CD4-positive, alpha-beta T cell treated with Interleukin-4 for 1 hour (primary cell): ENCODE measurements at regions not wholly inside any gene's neighbourhood (a gene's known extent, or its start where the extent isn't known, plus 50 kb on each side); places are given as distances from the start of the nearest gene placed in this dataset.
"Not testable (repeated sequence)": the region's sequence is repeated elsewhere in the genome, so short reads cannot be mapped to it uniquely, and the experiment has no call there.

ENCODE experiments used
- DNase-seq, 2 donors: peaks; one replicate each; pipeline ENCODE4 v3.0.0-alpha.2; 2020 to 2022

DNA sequence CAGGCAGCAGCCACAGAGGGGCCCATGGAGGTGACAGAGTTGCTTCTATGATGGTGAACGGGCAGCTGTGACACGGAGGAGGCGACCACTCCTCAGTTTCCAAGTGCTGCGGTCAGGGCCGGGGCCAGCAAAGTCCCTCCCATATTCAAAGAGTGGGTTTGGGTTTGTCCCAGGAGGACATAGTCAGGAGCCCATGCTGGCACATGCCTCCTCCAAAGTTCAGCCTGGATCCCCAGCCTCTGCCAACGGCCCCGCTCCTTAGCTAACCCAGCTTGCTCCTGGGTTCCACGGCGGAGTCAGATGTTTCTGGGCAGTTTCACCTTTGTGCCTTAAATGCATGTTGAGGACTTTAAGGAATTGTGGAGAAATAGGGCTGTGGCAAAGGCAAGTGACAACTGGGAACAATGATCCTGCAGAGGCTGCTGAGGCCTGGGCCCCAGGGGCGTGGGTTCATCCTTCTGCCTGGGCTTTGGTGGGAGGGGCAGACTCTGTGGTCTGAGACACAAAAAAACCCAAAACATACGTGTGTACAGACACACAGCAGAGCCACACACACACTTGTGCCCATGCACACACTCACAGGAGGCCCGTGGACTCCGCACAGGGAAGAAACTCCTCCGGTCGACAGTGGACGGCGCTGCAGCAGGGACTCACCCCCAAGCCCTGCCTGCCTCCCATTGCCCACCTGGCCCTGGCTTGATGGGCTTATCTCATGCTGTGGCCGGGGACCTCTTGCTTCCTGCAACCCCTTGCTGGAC lies 399.4 kb downstream of the TMEM121 start:
- DNase-seq = peak in 1 of 2 donors; percentile 7

DNA sequence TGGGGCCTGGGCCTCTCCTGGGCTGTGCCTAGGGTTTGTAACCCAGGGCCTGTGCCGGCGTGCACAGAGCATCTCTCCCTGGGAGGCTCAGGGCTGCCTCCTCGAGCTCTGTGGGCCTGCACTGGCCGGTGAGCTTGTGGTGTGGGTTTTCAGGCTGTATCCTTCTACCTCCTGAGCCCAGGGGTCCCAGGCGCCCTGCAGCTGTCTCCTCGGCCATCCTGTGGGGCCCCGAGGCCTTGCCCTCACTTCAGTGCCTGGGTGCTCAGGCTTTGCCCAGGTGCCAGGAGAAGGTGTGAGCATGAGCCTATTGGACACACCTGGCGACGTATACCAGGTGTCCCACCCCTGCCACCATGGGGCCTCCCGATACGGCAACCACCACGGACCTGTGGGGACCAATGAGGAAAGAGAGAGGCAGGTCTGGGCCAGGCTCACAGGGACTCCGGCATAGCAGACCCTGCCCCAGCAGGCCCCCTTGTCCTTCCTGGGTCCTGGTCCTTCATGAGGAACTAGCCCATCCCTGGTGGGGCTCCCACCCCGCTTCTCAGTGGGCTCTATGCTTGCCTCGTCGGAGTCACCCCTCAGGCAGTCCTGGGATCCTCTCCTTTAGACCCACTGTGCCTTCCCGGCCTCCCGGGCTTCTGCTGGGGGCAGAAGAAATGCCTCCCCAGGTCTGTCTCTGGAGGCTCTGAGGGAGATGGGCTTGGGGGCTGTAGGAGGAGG lies 400.2 kb downstream of the TMEM121 start:
- peak in 1 of 2 donors; percentile 10 for DNase-seq

DNA sequence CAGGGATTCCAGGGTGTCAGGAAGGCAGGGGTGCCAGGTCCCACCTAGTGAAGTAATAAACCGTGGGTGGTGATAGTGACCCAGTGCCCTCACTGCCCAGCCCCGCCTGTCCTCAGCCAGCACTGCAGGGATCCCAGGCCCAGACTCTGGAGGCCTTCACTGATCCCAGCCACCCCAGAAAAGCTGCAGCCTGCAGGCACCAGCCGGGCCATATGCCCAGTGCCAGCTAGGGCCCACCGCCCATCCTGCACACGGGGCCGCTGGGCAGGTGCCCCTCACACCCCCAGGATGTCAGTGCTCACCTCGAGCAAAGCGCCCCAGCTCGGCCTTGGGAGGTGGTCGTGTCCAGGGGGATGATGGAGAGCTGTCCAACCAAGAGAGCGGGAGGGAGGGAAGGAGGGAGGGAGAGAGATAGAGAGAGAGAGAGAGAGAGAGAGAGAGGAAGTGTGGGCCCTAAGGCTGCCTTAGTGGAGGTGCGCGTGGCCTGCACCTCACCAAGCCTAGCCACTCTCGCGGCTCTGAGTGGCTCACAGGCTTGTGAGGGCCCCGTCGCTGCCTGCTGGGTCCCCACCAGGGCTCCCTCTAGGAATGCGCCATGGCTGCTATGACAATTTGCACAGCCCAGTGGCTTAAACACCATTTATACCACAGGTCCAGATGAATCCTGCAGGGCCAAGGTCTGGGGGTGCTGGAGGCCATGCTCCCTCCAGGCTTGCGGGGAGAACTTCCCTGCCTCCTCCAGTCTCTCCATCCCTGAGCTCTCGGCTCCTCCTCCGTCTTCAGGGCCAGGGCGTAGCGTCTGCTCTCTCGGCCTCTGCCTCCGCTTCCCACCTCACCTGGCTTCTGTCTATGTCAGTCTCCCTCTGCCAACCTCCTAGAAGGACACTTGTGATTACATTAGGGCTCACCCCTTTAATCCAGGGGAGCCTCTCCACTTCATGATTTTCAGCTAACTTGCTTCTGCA lies 401.0 kb downstream of the TMEM121 start:
- DNase-seq = no peak

DNA sequence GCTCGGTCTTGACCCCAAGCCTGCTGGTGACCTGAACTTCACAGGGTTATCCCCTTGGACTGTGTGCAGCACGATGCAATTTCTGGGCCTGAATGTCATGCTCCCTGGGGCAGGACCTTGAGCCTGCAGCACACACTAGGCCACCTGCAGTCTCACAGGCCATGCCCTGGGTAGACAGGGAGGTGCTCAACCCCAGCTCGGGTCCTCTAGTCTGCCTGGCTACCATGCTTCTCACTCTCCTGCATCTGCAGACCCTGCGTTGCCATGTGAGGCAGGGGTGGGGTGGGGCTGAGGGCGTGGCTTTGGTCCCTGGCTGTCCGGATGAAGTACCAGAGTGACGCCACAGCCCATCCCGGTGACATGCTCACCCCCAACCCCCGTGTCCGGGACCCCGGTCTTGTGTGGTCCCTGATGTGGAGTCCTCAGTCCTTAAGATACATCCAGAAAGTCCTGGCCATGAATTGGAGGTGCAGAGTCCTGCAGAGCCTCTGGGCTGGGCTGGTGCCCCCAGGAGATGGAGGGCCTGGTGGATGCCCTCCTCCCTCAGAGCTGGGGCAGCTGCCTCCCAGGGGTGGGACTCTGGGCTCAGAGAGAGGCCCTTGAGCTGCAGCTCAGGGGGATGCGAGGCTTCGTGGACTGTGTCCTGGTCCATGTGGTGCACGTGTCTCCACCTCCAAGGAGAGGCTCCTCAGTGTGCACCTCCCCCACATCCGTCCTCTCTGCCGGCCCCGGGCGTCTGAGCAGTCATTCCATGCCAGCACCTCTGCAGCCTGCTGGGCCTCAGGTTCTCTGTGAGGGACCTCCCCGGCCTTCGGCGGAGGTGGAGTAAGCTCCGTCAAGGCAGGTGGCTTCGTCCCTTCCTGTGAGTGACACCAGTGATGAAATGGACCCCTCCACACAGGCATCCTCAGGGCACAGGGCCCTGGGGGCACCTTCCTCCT lies 402.1 kb downstream of the TMEM121 start:
- not testable (repeated sequence) for DNase-seq

DNA sequence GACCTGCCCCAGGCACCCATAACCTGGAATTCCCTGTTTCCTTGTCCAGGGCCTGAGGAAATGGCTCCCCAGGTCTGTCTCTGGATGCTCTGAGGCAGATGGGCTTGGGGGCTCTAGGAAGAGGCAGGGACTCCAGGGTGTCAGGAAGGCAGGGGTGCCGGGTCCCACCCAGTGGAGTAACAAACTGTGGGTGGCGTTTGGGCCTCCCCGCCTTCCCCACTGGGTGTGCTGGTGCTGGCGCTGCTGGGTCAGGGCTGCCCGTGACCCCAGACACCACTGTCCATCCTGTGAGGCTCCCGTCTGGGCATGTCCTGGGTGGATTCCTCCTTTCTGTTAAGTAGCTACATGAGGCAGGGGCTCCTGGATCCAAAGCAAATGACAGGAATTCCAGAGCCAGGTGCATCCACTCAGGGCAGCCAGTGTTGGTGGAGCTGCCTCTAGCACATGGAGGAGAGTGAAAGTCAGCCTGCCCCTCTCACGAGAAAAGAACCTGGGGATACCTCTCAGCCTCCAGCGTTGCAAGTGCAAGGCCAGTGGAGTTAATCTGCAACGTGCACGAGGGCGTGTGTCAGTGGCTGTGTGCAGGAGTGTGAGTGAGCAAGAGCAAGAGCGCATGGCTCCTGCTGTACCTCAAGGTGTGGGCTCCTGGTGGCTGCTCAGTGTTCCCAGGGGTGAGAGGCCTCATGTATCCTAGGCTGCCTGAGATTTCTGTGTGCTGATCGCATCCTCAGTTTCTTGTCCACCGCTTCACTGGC lies 403.1 kb downstream of the TMEM121 start:
- DNase-seq = no peak

DNA sequence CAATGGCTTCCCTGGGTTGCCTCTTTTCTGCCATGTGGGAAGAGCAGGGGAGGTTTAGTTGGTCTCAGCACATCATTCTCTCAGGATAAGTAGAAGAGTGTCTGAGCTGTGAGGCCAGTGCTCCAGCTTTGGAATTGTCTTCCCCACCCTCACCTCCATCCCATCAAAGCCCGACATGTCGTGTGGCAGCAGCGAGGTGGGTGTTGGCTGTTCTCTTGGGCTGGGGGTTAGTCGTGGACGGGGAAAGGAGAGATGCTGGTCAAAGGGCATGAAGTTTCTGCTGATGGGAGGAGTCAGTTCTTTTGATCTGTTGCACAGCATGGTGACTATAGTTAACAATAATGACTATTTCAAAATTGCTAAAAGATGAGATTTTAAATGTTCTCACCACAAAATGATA lies 404.2 kb downstream of the TMEM121 start:
- DNase-seq = no peak

DNA sequence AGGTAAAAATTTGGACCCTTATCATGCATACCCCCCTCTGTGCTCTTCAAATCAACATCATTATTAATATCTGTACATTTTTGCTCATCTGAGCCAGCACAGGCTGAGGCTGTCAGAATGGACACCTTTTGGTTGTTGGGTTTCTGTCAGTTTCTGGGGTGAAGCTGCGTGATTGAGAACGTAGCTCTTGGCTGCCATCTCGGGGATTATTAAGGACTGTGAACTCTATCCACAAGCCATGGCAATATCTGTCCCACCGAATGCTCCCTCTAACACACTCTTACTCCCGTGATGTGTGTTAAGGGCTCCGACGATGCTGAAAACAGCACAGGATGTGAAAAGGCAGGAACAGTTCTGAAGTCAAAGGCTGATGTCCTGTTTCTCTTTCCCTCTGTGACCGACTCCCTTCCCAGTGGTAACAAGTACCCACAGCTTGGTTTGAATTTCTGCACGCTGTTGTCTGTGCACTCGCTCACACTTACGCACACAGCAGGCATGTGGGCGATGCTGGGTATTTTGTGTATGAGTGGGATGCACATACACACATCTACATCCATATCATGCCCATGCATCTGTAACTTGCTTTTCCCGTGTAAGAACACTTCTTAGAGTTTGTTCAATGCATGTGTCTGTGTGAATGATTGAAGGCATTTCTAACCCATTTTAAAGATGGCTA lies 405.6 kb downstream of the TMEM121 start:
- DNase-seq = peak in 1 of 2 donors; percentile 24

DNA sequence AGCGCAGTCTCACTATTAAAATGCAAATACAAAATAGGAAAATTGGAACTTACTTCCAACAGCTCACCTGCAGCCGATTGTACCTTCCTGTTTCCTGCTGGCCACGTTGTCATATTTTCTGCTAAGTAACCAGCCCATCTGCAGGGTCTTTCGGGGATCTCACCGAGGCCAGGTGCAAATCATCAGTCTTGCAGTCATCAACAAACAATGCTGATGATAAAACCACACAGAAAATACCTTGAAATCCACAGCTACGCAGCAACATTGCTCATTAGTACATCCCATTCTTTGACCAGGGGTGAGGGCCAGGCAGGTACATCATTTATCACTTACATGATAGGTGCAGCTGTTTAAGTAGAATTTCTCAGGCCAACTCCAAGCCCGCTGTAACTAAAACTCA lies 406.9 kb downstream of the TMEM121 start:
- no peak for DNase-seq

DNA sequence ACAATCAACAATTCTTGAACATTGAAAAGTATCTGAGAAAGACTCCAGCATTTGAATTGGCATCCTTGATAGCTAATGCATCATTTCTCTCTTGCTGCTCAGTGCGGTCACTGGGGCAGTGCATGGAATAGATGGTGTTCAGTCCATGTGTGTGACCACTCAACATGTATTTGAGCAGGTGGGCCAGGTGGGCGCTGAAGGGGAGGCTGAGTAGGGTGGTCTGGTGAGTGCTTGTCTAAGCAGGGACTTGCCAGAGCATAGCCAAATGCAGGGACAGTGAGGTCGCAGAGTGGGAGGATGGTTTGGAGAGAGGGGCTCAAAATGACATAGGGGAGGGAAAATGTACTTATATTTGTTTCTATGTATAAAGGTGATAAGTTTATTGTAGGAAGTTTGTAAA lies 409.0 kb downstream of the TMEM121 start:
- DNase-seq = no peak

DNA sequence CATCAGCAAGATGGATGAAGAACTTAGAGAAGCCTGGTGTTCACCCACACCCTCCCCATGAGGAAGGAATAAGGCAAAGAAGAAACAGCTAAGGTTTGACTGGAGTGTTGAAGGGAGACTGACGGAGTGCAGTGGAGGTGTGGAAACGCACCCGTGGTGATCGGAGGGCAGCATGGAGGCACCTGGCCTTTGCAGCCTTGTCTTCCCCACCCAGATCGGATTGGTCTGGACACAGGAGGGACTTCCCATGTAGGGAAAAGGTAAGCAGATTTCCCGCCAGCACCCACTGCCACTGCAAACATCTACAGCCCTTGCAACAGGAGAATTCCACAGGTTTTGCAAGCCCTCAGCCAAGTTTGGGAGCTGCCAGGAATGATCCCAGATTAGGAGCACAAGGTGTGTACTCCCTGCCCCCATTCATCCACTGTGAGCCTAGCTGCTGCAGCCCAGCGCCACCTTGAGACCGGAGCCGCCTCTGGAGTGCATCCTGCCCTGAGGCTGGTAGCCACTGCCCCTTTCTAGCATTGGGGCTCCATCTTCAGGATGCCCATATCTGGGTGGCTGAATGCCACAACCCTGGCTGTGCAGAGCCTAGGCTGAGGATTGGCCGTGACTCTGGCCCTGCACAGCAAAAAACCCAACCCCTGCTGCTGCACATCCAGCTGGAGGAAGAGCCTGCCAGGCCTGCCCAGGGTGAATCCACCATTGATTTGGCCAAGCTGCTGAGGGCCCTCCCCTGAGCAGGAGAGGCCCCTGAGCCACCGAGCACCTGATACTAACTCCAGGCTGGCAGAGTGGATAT lies 411.1 kb downstream of the TMEM121 start:
- no peak for DNase-seq

DNA sequence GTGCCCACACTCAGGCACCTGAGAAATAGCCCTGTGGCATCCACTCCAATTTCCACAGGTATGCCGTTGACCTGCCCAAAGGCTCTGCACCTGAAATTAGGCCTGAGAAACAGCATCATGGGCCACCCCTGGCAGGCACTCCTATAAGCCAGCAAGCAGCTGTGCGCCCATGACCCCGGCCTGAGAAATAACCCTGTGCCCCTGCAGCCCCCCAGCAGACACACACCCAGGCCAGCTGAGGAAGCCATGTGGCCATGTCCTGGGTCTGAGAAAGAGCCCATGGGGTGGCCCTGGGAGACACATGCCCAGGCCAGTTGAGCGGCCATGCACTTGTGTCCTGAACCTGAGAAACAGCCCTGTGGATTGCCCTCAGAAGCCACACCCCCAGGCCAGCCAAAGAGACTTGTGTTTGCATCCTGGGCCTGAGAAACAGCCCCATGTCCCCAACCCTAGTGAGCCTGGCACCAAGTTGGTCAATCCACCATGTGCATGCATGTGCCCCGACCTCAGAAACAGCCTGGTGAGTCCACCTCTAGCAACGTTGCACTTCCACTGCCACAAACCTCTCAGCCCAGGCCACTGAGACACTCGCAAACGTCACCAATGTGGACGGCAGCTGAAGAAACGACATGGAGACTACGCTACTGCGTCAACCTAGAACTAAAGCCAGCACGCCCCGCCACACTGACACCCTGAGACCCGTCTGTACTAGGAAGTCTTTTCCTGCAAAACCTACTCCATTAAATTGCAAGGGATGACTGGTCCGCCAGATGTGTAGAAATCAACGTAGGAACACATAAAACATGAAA lies 411.9 kb downstream of the TMEM121 start:
- no peak for DNase-seq

DNA sequence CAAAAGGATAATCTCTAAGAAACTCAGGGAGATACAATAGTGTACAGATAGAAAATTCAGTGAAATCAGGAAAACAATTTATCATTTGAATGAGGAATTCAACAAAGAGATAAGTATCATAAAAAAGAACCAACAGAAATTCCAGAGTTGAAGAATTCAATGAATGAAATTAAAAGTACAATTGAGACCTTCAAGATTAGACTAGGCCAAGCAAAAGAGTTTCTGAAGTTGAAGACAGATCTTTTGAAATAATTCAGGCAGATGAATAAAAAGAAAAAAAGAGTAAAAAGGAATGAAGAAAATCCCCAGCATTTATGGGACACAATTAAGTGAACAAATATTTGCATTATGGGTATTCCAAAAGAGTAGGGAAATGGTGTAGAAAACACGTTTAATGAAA lies 412.6 kb downstream of the TMEM121 start:
- no peak for DNase-seq

DNA sequence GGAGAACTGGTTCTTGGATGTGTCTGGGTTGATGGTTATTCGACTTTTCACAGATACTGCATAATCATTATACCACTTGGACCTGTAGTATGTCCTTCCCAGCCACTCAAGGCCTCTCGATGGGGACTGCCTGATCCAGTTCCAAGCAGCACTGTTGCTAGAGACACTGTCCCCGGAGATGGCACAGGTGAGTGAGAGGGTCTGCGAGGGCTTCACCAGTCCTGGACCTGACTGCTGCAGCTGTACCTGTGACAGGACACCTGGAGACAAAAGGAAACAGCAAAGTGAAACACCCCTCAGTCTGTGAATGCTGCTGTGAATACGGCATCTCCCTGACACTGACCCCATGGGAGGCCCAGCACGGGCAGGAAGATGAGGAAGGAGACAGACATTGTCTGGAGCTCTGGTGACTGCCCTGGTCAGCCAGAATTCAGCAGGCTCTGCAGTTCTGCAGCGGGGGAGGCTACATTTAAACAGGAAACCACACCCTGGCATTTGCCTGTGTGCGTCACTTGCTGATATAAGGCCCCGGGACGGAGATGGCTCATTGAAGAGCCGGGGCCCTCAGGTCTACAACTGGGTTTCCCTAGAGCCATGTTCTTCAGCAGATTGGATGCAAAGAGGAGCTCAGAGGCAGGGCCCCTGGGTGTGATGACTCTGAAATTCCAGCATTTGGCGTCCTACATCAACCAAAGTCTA lies 413.6 kb downstream of the TMEM121 start:
- peak; percentile 7 to 35 for DNase-seq

DNA sequence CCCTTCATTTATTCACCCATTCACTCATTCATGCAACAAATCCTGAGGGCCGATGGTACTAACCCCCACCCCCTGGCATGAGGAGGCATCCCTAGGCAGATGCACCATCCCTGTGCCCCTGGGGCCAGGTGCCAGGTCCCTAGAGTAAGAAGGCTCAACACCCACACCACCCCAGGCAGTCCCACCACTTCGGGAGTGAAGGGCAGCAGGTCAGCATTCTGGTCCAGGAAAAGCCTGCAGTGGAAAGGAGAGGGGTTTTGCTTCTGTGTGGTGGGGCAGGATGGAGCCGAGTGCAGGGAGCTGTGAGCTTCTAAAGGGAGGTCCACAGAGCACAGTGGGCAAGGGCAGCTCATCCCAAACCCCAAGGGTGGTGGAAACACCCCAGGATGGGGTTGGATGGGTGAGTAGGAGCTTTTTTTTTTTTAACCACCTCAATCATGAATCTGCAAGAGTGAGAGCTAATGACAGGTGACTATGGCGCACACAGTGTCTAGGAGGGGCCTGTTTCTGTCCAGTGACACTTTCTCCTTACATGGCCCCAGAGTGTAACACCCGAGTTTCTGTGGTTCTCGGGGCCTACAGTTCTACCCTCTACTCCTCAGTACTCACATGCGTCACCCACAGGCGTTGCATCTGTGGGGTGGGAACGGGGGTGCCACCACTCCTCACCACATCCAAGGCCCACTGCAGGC lies 414.3 kb downstream of the TMEM121 start:
- no peak for DNase-seq

DNA sequence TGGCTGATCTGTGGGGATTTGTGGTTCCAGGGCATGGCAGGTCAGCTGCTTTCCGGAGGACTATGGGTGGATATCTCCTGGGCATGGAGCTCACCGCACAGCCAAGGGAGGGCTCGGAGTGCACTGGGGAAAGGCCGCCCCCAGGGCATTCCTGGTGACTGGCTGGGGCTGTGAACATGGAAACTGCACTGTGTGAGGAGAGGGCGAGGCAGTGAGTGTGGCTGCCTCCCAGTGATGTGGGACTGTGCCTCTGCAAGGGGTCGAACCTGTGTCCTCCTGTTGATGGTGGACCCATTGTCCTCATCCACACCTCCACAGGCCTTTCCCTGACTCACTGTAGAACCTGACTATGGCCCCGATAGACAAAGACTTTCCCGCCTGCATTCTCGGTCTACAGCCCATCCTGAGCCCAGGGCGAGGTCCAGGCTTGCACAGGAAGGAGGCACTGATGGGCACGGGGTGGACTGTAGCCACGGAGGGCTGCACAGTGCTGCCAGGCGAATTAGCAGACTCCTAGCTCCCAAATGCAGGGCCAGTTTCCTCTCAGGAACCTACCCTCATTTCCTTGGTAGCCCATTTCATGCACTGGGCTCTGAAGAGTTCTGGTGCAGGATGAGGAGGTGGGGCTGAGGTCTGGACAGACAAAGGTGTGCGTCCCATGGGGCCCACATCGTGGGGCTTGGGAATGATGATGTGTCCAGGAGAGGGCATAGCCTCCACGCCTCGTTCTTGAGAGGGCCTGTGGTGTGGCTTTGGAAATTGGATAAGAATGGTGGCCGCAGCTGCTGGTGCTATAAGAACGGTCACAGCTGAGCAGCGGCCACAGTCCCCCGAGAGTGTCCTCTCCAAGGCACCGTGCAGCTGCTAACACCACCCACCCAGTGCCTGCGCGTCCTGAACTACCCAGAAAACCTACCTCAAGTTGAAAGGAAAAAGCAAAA lies 415.1 kb downstream of the TMEM121 start:
- no peak for DNase-seq

DNA sequence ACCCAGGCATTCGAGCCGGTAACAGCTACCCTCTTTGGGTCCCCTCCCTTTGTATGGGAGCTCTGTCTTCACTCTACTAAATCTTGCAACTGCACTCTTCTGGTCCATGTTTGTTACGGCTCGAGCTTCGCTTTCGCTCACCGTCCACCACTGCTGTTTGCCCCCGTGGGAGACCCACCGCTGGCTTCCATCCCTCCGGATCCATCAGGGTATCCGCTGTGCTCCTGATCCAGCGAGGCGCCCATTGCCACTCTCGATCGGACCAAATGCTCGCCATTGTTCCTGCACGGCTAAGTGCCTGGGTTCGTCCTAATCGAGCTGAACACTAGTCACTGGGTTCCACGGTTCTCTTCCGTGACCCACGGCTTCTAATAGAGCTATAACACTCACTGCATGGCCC lies 416.3 kb downstream of the TMEM121 start:
- DNase-seq = not testable (repeated sequence)
